RKO (cell line): ENCODE measurements at regions not wholly inside any gene's neighbourhood (a gene's known extent, or its start where the extent isn't known, plus 50 kb on each side); places are given as distances from the start of the nearest gene placed in this dataset.
A peak's percentile ranks its signal among the peaks of the same experiment; 100 is the strongest.
"Not testable (repeated sequence)": the region's sequence is repeated elsewhere in the genome, so short reads cannot be mapped to it uniquely, and the experiment has no call there.

ENCODE experiments used
- DNase-seq: peaks from one replicate; pipeline ENCODE4 v3.0.0-alpha.2; 2016; ENCODE audit warnings: low spot score

DNA sequence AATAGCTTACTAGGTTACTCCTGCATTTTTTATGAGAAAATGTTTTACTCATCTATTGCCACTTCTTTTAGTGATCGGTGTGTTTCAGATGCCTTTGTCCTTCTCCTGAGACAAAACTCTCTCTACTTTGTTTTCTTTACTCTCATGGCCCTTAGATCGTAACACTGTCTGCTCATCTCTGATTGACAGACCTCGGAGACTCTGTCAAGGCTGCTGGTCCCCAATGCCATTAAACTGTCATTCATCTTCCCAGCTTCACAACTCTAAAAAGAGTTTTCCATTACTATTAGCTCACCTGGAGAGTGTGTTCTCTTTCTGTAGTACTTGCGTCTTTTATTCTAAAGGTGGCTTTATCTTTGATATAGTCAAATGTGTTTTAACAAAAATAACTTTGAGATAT is 765.2 kb downstream of the SLITRK1 start:
- no peak for DNase-seq

- DNase-seq, result not testable (repeated sequence)
Observed at GRCh38 chr13:83101574-83102247, 780.6 kb downstream of the SLITRK1 start.

DNA sequence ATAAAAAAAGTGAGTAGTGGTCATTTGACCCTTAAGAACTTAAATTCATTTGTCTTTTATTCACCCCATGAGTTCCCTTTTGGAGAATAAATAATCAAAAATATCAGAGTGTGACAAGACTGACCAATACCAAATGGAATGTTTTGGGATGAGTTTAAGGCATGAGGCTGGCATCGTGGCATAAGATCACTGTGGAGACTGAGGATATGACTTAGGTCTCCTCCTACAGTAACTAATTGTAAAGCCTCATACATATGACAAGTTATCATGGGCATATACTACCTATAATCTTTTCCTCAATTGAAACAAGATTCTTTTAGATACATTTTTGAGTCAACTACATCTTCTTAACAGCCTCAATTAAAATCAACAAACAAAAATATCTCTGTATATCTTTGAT is 782.0 kb downstream of the SLITRK1 start:
- DNase-seq, result no peak

DNA sequence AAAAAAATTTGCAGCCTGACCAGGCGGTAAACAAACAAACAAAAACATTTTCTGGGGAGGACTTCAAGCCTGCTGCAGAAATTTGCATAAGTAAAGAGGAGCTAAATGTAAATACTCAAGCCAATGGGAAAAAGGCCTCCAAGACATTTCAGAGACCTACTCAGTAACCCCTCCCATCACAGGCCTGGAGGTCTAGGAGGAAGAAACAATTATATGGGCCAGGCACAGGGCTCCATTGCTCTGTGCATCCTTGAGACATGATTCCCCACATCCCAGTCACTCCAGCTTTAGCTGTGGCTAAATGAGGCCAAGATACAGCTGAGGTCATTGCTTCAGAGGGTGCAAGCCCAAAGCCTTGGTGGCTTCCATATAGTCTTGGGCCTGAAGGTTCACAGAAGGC is 793.4 kb downstream of the SLITRK1 start:
- DNase-seq, result no peak

- no peak for DNase-seq
Observed at GRCh38 chr13:83086948-83087347, 795.3 kb downstream of the SLITRK1 start.

DNA sequence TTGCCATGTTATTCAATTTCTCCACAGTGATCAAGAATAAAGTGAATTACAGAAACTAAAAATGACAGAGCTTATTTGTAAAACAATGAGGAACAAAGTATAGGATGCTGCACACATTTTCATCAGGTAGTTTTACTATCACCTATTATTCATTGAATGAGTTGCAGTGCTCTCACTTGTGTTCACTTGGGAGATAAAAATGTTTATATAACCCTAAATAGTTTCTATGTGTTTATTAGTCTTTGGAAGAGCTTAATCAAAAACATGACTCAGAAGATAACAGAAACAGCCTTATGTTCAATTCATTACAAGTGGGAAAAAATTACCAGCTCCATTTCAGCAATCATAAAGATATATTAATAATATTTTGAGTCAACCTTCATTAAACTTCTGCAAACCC is 796.2 kb downstream of the SLITRK1 start:
- no peak for DNase-seq

- DNase-seq, result no peak
Observed at GRCh38 chr13:83085186-83085900, 796.9 kb downstream of the SLITRK1 start.

- no peak for DNase-seq
Observed at GRCh38 chr13:83077499-83077898, 804.8 kb downstream of the SLITRK1 start.

GRCh38 chr13:83073930-83074329 is 808.3 kb downstream of the SLITRK1 start:
- not testable (repeated sequence) for DNase-seq

GRCh38 chr13:83065108-83065507 is 817.2 kb downstream of the SLITRK1 start:
- DNase-seq, result no peak

- no peak for DNase-seq
Observed at GRCh38 chr13:83057119-83057518, 825.2 kb downstream of the SLITRK1 start.

GRCh38 chr13:83056269-83056668 is 826.0 kb downstream of the SLITRK1 start:
- DNase-seq, result no peak

DNA sequence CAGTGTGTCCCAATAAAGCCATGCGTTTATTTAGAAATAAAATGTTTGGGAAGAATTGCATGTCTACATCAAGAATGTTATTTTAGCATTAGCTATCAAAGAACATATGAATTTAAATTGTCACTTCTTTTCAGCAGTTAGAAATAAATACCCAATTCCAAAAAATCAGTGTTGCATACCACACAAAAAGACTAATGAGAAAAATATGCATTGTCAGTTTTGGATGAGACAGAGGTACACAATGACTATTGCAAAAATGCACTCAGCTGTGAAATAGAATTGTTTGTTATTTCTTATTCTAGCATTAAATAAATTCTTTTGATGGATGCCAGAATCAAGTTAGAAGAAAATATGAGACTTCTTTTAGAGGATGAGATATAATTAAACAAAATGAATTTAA is 833.9 kb downstream of the SLITRK1 start:
- no peak for DNase-seq

- no peak for DNase-seq
Observed at GRCh38 chr13:83024955-83025594, 857.2 kb downstream of the SLITRK1 start.

- DNase-seq, result no peak
Observed at GRCh38 chr13:83024232-83024631, 858.0 kb downstream of the SLITRK1 start.

GRCh38 chr13:83019986-83020385 is 862.3 kb downstream of the SLITRK1 start:
- DNase-seq, result no peak

- DNase-seq, result no peak
Observed at GRCh38 chr13:83009987-83010386, 872.3 kb downstream of the SLITRK1 start.

DNA sequence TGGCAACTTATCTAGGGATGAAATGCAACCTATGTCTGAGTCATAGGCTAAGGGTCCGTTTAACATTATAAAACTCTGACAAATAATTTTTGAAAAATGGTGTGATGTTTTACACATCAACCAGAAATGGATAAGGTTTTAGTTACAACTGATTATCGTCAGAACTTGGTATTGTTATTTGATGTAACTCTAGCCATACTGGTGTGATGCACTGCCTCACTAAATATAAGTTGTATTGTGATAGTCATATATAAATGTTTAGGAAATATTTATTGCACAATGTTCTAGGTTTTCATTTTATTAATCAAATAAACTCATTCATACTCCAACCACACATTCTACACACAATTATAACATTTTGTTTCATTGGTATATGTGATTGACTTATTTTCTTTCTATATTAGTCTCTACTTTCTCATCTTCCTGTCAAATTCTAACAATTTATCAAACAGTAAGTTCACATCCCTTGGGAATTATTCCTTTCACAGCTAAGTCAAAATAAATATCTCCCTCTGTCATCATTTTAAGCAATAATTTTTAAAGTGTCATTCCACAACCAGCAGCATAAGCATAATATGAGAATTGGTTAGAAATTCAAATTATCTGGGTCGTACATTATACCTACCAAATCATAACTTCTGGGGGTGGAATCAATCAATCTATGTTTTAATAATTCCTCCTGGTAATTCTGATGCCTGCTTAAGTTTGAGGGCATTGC is 873.9 kb downstream of the SLITRK1 start:
- DNase-seq, result no peak

GRCh38 chr13:83007226-83007625 is 875.0 kb downstream of the SLITRK1 start:
- DNase-seq, result no peak

DNA sequence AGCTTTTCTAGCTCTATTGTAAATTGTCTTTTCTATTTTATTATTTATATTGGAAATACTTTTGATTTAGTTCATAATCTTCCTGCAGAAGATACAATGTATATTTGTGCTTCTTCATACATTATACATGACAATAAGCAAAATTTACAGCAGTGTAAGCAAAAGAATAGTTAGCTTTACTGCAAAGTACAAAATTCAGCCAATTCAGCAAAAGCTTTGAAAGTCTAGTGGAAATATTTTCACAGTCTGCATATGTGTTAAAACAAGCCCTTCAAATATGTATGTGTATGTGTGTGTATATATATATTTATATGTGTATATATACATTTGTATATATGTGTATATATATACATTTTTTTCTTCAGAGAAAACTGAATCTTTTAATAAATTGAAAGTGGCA is 879.1 kb downstream of the SLITRK1 start:
- DNase-seq, result no peak

GRCh38 chr13:82993417-82993816 is 888.9 kb downstream of the SLITRK1 start:
- DNase-seq, result no peak

DNA sequence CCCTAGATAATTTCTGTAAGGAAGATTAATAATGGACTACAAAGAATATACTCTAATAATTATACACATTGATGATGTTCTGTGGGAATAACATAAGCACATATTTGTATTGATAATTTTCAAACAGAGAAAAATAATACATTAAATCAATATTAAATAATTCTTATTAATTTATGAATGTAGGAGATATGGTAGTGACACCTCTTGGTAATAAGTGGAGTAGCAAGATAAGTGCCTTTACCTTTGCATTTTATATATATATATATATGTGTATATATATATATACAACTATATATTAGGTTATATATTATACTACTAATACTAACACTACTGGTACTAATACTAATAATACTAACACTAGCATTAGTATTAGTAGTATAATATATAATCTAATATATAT is 905.8 kb downstream of the SLITRK1 start:
- peak; percentile 12 for DNase-seq
